NCI-H1105 treated with DMSO at 0.1 percent for 48 hours (cell line): ENCODE measurements at regions not wholly inside any gene's neighbourhood (a gene's known extent, or its start where the extent isn't known, plus 50 kb on each side); places are given as distances from the start of the nearest gene placed in this dataset.
A peak's percentile ranks its signal among the peaks of the same experiment; 100 is the strongest.
"Not testable (repeated sequence)": the region's sequence is repeated elsewhere in the genome, so short reads cannot be mapped to it uniquely, and the experiment has no call there.

ENCODE experiments used
- DNase-seq: peaks from one replicate; lab custom pipeline; 2025; lab: John Stamatoyannopoulos, UW

DNA sequence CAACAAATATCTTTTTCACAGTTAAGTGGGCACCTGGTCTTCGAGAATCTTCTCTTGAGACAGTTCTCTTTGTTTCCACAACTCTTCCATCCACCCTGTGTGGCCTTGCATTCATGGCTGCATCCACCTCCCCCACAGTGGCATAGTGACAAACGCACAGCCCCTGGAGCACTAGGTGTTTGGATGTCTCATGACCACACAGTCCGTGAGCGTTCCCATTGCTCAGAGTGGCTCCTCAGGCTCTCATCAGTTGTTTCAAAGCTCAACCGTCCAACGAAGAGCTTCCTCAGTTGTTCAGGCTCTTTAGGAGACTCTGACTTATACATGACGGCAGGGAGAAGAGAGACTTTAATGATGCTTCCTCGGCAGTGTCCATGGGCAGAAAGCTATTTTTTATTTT, 191.6 kb downstream of the CDRT15L2 start:
- no peak for DNase-seq

GRCh38 chr17:20774472-20775135, 195.1 kb downstream of the CDRT15L2 start:
- no peak for DNase-seq

DNA sequence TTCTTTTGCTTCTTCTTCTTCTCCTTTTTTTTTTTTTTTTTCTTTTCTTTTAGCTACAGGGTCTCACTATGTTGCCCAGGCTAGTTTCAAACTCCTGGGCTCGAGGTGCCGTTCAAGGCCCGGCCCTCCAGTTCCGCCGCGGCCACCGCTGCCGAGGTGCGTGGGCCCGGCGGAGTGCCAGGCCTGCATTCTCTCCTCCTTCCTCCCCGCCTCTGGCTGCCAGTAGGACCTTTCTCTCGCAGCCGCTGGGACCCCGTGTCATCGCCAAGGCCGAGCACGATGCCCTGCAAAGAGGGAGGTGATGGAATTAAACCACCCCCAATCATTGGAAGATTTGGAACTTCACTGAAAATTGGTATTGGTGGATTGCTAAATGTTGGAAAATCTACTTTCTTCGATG, 195.8 kb downstream of the CDRT15L2 start:
- no peak for DNase-seq

DNA sequence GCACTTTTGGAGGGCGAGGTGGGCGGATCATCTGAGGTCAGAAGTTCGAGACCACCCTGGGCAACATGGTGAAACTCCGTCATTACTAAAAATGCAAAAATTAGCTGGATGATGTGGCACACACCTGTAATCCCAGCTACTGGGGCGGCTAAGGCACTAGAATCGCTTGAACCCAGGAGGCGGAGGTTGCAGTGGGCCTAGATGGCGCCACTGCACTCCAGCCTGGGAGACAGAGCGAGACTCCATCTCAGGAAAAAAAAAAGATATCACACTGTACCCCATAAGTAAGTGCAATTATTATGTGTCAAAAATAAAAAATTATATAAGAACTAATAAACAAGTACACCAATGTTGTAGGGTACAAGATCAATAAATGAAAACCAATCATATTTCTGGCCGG, 200.0 kb downstream of the CDRT15L2 start:
- DNase-seq: no peak

GRCh38 chr17:20781260-20781659, 201.7 kb downstream of the CDRT15L2 start:
- DNase-seq: no peak

DNA sequence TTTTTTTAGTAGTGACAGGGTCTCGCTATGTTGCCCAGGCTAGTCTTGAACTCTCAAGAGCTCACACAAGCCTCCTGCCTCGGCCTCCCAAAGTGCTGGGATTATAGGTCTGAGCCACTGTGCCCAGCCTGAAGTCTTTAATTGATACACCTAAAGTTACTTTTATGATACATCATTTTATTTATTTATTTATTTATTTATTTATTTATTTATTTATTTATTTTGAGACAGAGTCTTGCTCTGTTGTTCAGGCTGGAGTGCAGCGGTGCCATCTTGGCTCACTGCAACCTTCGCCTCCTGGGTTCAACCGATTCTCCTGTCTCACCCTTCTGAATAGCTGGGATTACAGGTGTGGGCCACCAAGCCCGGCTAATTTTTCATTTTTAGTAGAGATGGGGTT, 202.3 kb downstream of the CDRT15L2 start:
- DNase-seq: not testable (repeated sequence)

- no peak for DNase-seq
Observed at GRCh38 chr17:20783091-20783490, 203.6 kb downstream of the CDRT15L2 start.

GRCh38 chr17:20784100-20784665, 204.7 kb downstream of the CDRT15L2 start:
- no peak for DNase-seq

- DNase-seq: no peak
Observed at GRCh38 chr17:20787281-20787680, 207.8 kb downstream of the CDRT15L2 start.

GRCh38 chr17:20791626-20792025, 212.1 kb downstream of the CDRT15L2 start:
- DNase-seq: no peak

GRCh38 chr17:20794532-20794931, 215.0 kb downstream of the CDRT15L2 start:
- not testable (repeated sequence) for DNase-seq

DNA sequence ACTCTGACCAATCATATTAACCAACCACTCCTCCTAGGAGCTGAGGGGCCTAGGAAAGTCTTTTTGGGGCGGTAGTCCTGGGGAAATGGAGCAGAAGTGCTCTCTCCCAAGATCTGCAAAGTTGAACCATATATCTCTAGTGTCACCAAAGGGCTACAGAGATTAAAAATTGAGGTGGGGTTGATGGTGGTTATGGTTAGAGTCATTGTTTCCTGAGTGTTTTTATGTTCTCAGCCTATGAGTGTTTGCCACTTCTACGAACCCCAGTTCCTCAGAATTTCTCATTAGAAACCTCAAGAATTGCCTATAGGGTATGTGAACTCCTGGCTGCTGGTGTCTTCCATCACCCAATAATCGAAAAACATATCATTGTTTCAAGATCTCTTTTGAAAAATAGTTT, 217.8 kb downstream of the CDRT15L2 start:
- DNase-seq: no peak

GRCh38 chr17:20800146-20800545, 220.6 kb downstream of the CDRT15L2 start:
- DNase-seq: no peak

GRCh38 chr17:20805751-20806150, 226.2 kb downstream of the CDRT15L2 start:
- no peak for DNase-seq

GRCh38 chr17:20807566-20807965, 228.0 kb downstream of the CDRT15L2 start:
- not testable (repeated sequence) for DNase-seq

DNA sequence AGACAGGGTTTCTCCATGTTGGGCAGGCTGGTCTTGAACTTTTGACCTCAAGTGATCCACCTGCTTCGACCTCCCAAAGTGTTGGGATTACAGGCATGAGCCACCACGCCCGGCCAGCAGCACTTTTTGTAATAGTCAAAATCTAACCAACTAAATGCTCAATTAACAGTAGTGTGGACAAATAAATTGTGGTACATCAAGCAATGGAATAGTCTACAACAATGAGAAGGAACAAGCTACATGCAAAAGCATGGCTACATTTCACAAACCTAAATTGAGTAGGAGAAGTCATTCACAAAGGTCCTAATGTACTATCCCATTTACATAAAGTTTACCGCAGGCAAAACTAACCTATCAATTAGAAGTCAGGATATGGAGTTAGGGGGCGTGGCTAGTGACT, 227.4 kb downstream of the USP22 start:
- DNase-seq: not testable (repeated sequence)

DNA sequence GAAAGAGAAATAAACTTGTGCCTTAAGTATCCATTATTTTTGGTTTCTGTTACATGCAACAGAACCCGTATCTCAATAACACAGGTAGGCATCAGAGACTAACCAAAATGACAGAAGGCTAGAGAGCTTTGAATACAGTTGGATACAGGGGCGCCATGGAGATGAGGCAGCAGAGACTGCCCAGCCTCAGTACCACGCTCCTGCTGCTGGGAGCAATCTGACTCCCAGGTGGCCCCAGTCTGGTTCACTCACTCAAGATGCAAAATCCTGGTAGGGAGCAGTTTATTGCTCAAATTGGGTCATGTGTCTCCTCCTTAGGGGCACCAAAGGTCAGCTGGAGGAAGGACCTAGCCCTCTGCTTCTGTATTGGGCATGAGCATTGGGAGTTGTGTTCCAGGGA, 218.9 kb downstream of the USP22 start:
- no peak for DNase-seq

- no peak for DNase-seq
Observed at GRCh38 chr17:20825539-20825938, 217.3 kb downstream of the USP22 start.

- peak; percentile 26 for DNase-seq
Observed at GRCh38 chr17:20840453-20840852, 202.4 kb downstream of the USP22 start.

DNA sequence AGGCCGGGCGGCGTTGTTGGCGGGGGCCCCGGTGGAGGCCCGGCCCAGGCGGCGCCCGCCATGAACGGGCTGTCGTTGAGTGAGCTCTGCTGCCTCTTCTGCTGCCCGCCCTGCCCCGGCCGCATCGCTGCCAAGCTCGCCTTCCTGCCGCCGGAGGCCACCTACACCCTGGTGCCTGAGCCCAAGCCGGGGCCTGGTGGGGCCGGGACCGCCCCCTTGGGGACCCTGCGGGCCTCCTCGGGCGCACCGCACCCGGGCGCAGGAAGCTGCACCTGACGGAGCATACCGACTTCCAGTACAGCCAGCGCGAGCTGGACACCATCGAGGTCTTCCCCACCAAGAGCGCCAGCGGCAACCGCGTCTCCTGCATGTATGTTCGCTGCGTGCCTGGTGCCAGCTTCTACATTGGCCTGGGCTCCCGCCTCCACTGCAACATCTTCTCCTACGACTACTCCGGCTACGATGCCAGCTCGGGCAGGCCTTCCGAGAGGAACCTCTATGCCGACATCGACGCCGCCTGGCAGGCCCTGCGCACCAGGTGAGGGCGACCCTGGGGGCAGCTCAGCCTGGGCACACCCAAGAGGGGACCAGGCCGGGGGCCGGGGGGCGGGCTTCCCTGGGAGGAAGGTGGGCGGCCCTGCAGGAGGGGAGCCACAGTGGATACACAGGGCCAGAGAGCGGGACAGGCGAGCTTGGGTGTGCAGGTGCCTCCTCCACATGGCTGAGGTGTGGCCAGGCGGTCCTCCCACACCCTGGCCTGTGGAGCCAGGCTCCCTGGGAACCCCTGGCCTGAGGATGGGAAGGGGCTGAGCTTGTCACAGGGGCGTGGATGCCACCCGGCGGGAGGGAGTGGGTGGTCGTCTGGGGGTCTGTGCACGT, 201.6 kb downstream of the USP22 start:
- DNase-seq: peak; percentile 4

GRCh38 chr17:20842012-20842411, 200.8 kb downstream of the USP22 start:
- DNase-seq: not testable (repeated sequence)

GRCh38 chr17:20843261-20843660, 199.6 kb downstream of the USP22 start:
- DNase-seq: not testable (repeated sequence)
